ENCODE measurements at regions not wholly inside any gene's neighbourhood (a gene's known extent, or its start where the extent isn't known, plus 50 kb on each side); places are given as distances from the start of the nearest gene placed in this dataset.

- DNase-seq (ENCODE audit: insufficient read length, low spot score) (no peak), FAIRE-seq (no peak)
- TF ChIP-seq TAF1 (IDR thresholded peaks at IDR 0.05; ENCODE audit: low read depth, low read length) (no peak), POU2F2 (IDR thresholded peaks at IDR 0.05; ENCODE audit: low read depth, low read length) (no peak), POLR2AphosphoS5 (IDR thresholded peaks at IDR 0.05; ENCODE audit: low read depth, low read length) (no peak), POLR2A (IDR thresholded peaks at IDR 0.05; ENCODE audit: low read depth, low read length) (no peak), SPI1 (IDR thresholded peaks at IDR 0.05; ENCODE audit: low read depth, low read length) (no peak), PAX5 (IDR thresholded peaks at IDR 0.05; ENCODE audit: insufficient read depth, low read length, severe bottlenecking) (no peak)
Measured at GRCh38 chr14:97444248-97444647, 647.1 kb downstream of the VRK1 start.

- FAIRE-seq (no peak), DNase-seq (ENCODE audit: insufficient read length, low spot score) (no peak)
- TF ChIP-seq POU2F2 (IDR thresholded peaks at IDR 0.05; ENCODE audit: low read depth, low read length), result no peak
- TF ChIP-seq POLR2AphosphoS5 (IDR thresholded peaks at IDR 0.05; ENCODE audit: low read depth, low read length), result no peak
- no peak for TF ChIP-seq PAX5 (IDR thresholded peaks at IDR 0.05; ENCODE audit: insufficient read depth, low read length, severe bottlenecking)
- TF ChIP-seq TAF1 (IDR thresholded peaks at IDR 0.05; ENCODE audit: low read depth, low read length), result no peak
- no peak for TF ChIP-seq POLR2A (IDR thresholded peaks at IDR 0.05; ENCODE audit: low read depth, low read length)
- no peak for TF ChIP-seq SPI1 (IDR thresholded peaks at IDR 0.05; ENCODE audit: low read depth, low read length)
Measured at GRCh38 chr14:97445367-97445766, 648.2 kb downstream of the VRK1 start.

DNA sequence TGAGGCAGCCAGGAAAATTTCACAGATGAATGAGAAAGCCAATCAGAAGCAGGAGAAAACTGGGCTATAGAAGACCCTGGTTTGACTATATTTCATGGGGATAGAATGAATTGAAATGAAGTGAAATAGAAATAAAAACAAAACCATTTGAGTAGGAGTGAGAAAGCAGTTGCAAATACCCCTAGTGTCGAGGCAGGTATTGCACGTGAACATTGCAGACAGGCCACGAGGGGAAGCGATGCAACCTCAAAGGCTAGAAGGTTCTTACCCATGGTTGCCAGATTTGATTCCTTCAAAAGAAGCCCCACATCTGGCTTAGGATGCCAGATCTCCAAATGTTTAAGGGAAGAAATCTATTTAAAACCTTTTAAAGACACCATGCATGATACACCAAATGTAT, 648.9 kb downstream of the VRK1 start:
- TF ChIP-seq TAF1 (IDR thresholded peaks at IDR 0.05; ENCODE audit: low read depth, low read length), result no peak
- no peak for TF ChIP-seq POLR2A (IDR thresholded peaks at IDR 0.05; ENCODE audit: low read depth, low read length)
- no peak for TF ChIP-seq POU2F2 (IDR thresholded peaks at IDR 0.05; ENCODE audit: low read depth, low read length)
- TF ChIP-seq PAX5 (IDR thresholded peaks at IDR 0.05; ENCODE audit: insufficient read depth, low read length, severe bottlenecking), result no peak
- no peak for TF ChIP-seq POLR2AphosphoS5 (IDR thresholded peaks at IDR 0.05; ENCODE audit: low read depth, low read length)
- TF ChIP-seq SPI1 (IDR thresholded peaks at IDR 0.05; ENCODE audit: low read depth, low read length), result no peak
- FAIRE-seq, result no peak
- no peak for DNase-seq (ENCODE audit: insufficient read length, low spot score)

DNA sequence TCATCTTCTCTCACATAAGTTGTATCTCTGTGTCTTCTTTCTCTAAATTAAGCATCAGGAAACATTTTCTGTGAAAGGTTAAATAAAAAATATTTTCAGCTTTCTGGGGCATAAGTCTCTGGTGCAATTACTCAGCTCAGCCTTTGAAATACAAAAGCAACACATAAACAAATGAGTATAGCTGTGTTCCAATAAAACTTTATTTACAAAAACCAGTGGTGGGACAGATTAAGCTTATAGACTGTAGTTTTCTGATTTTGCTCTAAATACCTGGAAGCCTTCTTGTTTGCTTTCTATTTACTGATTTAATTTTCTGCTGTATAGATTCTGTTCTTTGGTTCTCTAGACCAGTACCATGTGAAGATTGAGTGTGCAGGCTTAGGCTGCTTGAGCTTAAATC, 655.1 kb downstream of the VRK1 start:
- TF ChIP-seq POLR2A (IDR thresholded peaks at IDR 0.05; ENCODE audit: low read depth, low read length) (no peak), SPI1 (IDR thresholded peaks at IDR 0.05; ENCODE audit: low read depth, low read length) (no peak), POLR2AphosphoS5 (IDR thresholded peaks at IDR 0.05; ENCODE audit: low read depth, low read length) (no peak), TAF1 (IDR thresholded peaks at IDR 0.05; ENCODE audit: low read depth, low read length) (no peak), POU2F2 (IDR thresholded peaks at IDR 0.05; ENCODE audit: low read depth, low read length) (no peak), PAX5 (IDR thresholded peaks at IDR 0.05; ENCODE audit: insufficient read depth, low read length, severe bottlenecking) (no peak)
- FAIRE-seq, result no peak
- no peak for DNase-seq (ENCODE audit: insufficient read length, low spot score)

DNA sequence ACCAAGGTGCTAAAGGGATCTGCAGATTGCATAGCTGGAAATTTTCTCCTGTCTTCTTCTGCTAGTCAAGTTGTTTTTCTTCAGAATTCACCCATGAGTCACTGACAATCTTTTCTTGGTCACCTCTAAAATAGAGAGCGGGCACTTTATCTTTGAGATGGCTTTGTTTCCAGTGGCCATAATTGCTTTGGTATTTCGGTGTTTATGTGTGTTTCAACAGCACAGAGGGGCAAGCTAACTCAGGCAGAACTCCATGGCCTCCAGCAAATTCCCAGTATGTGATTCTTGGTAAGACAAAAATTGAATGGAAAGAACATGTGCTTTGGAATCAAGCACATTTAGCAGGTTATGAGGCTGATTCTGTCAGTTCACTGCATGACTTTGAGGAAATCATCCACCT, 656.8 kb downstream of the VRK1 start:
- DNase-seq (ENCODE audit: insufficient read length, low spot score) (no peak), FAIRE-seq (no peak)
- TF ChIP-seq POLR2AphosphoS5 (IDR thresholded peaks at IDR 0.05; ENCODE audit: low read depth, low read length) (no peak), PAX5 (IDR thresholded peaks at IDR 0.05; ENCODE audit: insufficient read depth, low read length, severe bottlenecking) (no peak), SPI1 (IDR thresholded peaks at IDR 0.05; ENCODE audit: low read depth, low read length) (no peak), POLR2A (IDR thresholded peaks at IDR 0.05; ENCODE audit: low read depth, low read length) (no peak)

- DNase-seq (ENCODE audit: insufficient read length, low spot score) (no peak), FAIRE-seq (no peak)
- no peak for TF ChIP-seq POLR2A (IDR thresholded peaks at IDR 0.05; ENCODE audit: low read depth, low read length)
- no peak for TF ChIP-seq PAX5 (IDR thresholded peaks at IDR 0.05; ENCODE audit: insufficient read depth, low read length, severe bottlenecking)
- TF ChIP-seq SPI1 (IDR thresholded peaks at IDR 0.05; ENCODE audit: low read depth, low read length), result no peak
- TF ChIP-seq POU2F2 (IDR thresholded peaks at IDR 0.05; ENCODE audit: low read depth, low read length), result no peak
- no peak for TF ChIP-seq POLR2AphosphoS5 (IDR thresholded peaks at IDR 0.05; ENCODE audit: low read depth, low read length)
- TF ChIP-seq TAF1 (IDR thresholded peaks at IDR 0.05; ENCODE audit: low read depth, low read length), result no peak
Measured at GRCh38 chr14:97456462-97456861, 659.3 kb downstream of the VRK1 start.

DNA sequence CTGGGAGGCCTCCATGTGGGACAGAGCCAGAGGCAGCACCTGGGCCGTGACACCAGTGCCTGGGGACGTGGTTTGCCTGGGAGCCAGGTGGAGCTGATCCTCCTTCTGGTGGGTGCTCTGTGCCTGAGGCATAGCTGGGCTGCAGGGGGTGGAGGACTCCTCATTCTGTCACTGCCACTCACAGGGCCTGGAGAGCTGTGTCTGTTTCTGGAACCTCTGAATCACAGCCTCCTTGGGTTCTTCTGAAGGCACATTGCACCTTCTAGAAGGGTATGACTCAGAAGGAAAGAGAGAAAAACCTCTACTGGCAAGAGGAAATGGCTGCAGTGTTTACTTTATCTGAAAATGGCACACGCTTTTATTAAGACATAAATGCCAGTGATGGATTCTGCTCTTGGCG, 659.8 kb downstream of the VRK1 start:
- no peak for TF ChIP-seq POU2F2 (IDR thresholded peaks at IDR 0.05; ENCODE audit: low read depth, low read length)
- TF ChIP-seq POLR2A (IDR thresholded peaks at IDR 0.05; ENCODE audit: low read depth, low read length), result no peak
- TF ChIP-seq PAX5 (IDR thresholded peaks at IDR 0.05; ENCODE audit: insufficient read depth, low read length, severe bottlenecking), result no peak
- TF ChIP-seq POLR2AphosphoS5 (IDR thresholded peaks at IDR 0.05; ENCODE audit: low read depth, low read length), result no peak
- no peak for TF ChIP-seq SPI1 (IDR thresholded peaks at IDR 0.05; ENCODE audit: low read depth, low read length)
- TF ChIP-seq TAF1 (IDR thresholded peaks at IDR 0.05; ENCODE audit: low read depth, low read length), result no peak
- no peak for FAIRE-seq
- DNase-seq (ENCODE audit: insufficient read length, low spot score), result no peak

- DNase-seq (ENCODE audit: insufficient read length, low spot score), result no peak
- TF ChIP-seq PAX5 (IDR thresholded peaks at IDR 0.05; ENCODE audit: insufficient read depth, low read length, severe bottlenecking) (no peak), SPI1 (IDR thresholded peaks at IDR 0.05; ENCODE audit: low read depth, low read length) (no peak), TAF1 (IDR thresholded peaks at IDR 0.05; ENCODE audit: low read depth, low read length) (no peak), POU2F2 (IDR thresholded peaks at IDR 0.05; ENCODE audit: low read depth, low read length) (no peak), POLR2A (IDR thresholded peaks at IDR 0.05; ENCODE audit: low read depth, low read length) (no peak), POLR2AphosphoS5 (IDR thresholded peaks at IDR 0.05; ENCODE audit: low read depth, low read length) (no peak)
- no peak for FAIRE-seq
Measured at GRCh38 chr14:97457575-97458085, 660.4 kb downstream of the VRK1 start.

DNA sequence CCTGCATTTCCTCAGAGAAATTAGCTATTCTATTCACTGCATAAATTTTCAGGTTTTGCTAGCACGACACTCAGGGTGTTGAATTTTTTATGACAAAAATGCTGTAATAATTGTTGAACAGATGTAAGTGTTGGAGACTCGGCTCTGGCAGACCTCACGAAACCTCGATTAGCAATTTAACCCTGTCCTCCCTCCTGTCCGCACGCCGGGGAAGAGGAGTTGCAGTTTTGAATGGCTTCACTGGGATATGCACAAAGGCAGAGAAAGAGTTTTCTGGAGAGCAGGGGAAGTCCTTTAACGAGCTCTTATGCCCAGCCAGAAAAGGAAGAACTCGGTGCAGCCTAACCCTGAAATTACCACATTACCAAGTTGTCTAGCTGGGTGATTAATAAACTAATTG, 661.1 kb downstream of the VRK1 start:
- DNase-seq (ENCODE audit: insufficient read length, low spot score) (no peak), FAIRE-seq (no peak)
- no peak for TF ChIP-seq POU2F2 (IDR thresholded peaks at IDR 0.05; ENCODE audit: low read depth, low read length)
- no peak for TF ChIP-seq POLR2AphosphoS5 (IDR thresholded peaks at IDR 0.05; ENCODE audit: low read depth, low read length)
- TF ChIP-seq TAF1 (IDR thresholded peaks at IDR 0.05; ENCODE audit: low read depth, low read length), result no peak
- TF ChIP-seq SPI1 (IDR thresholded peaks at IDR 0.05; ENCODE audit: low read depth, low read length), result no peak
- no peak for TF ChIP-seq PAX5 (IDR thresholded peaks at IDR 0.05; ENCODE audit: insufficient read depth, low read length, severe bottlenecking)

Data from GM12891 (cell line).